ENCODE measurements at regions not wholly inside any gene's neighbourhood (a gene's known extent, or its start where the extent isn't known, plus 50 kb on each side); places are given as distances from the start of the nearest gene placed in this dataset.

DNA sequence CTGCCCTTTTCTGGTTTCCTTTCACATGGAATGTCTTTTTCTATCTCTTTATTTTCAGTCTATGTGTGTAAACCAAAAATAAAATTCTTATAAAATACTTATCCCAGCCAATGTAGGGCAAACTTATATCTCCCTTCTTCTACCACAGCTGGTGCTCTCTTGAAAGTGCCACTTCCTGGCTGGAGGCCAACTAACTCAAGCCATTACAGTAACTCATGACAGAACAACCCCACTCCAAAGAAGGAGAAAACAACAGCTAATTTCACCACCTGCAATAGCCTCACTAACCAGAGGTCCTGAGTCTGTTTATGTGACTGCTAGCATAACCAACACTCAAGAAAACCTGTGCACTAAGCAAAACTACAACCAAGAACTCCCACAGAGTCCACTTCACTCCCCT lies 74.9 kb upstream of the DBX1 start:
- Mint-ChIP-seq H3K27me3 (peaks cover 6% of the 10 kb centered on the region), H3K4me1 (no peaks in the 10 kb centered on the region), H3K27ac (no peak overlapping the region), H3K36me3 (ENCODE audit: low read depth) (no peaks in the 10 kb centered on the region), H3K4me3 (no peak overlapping the region), H3K9me3 (peaks cover 10% of the 10 kb centered on the region)
- ATAC-seq (ENCODE audit: low read depth): no peak
- TF ChIP-seq, protein P1, sequence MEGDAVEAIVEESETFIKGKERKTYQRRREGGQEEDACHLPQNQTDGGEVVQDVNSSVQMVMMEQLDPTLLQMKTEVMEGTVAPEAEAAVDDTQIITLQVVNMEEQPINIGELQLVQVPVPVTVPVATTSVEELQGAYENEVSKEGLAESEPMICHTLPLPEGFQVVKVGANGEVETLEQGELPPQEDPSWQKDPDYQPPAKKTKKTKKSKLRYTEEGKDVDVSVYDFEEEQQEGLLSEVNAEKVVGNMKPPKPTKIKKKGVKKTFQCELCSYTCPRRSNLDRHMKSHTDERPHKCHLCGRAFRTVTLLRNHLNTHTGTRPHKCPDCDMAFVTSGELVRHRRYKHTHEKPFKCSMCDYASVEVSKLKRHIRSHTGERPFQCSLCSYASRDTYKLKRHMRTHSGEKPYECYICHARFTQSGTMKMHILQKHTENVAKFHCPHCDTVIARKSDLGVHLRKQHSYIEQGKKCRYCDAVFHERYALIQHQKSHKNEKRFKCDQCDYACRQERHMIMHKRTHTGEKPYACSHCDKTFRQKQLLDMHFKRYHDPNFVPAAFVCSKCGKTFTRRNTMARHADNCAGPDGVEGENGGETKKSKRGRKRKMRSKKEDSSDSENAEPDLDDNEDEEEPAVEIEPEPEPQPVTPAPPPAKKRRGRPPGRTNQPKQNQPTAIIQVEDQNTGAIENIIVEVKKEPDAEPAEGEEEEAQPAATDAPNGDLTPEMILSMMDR (IDR thresholded peaks at IDR 0.05): no peak
- DNase-seq: no peak
- POLR2A ChIA-PET: no interaction called here
- intact Hi-C loops (cut with micrococcal nuclease): no loop called here
- CTCF ChIA-PET: no interaction called here

DNA sequence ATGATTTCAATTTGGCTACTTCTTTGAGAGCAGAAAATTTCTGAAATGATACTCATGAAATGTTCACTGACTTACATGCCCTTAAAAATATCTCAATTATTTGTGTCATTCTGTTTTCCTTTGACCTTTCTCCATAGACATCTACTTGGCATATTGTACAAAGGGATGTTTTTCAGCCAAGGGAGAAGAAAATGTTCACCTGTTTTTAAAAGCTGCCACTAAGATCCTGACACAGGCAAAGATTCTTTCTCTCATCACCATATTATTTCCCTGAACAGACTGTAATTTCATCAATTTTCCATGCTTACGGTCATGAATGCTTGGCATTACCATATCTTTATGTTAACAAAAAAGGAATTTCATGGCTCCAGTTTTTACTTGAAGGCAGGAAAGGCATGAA lies 67.4 kb upstream of the DBX1 start:
- ATAC-seq (ENCODE audit: low read depth) (no peak), DNase-seq (no peak)
- Mint-ChIP-seq H3K36me3 (ENCODE audit: low read depth) (no peaks in the 10 kb centered on the region), H3K27me3 (peaks cover 6% of the 10 kb centered on the region), H3K9me3 (peaks cover 22% of the 10 kb centered on the region), H3K4me3 (no peak overlapping the region), H3K4me1 (no peaks in the 10 kb centered on the region), H3K27ac (no peak overlapping the region)
- CTCF ChIA-PET: no interaction called here
- intact Hi-C loops (cut with micrococcal nuclease): no loop called here
- TF ChIP-seq, protein P1 (IDR thresholded peaks at IDR 0.05): no peak
- POLR2A ChIA-PET: no interaction called here

DNA sequence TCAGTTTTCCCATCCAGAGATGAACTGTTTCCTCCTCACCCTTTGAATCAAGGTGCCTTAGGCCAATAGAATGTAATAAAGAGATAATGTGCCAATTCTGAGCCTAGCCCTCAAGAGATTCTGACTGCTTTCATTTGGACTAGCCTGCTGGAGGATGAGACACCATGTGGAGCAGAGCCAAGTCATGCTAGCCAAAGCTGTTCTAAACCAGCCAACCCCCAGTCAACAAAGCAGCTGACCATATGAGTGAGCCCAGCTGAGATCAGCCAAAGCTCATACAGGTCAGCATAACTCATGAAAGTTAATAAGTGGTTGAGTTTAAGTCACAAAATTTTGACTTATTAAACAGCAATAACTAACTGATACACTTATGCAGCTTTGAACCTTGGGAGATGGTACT lies 66.7 kb upstream of the DBX1 start:
- no peak for ATAC-seq (ENCODE audit: low read depth)
- DNase-seq: no peak
- ChIA-PET CTCF (no interaction called here), POLR2A (no interaction called here)
- Mint-ChIP-seq H3K36me3 (ENCODE audit: low read depth) (no peaks in the 10 kb centered on the region), H3K4me1 (no peaks in the 10 kb centered on the region), H3K27me3 (peaks cover 6% of the 10 kb centered on the region), H3K27ac (no peak overlapping the region), H3K4me3 (no peak overlapping the region), H3K9me3 (peaks cover 22% of the 10 kb centered on the region)
- intact Hi-C loops (cut with micrococcal nuclease): no loop called here
- TF ChIP-seq, protein P1 (IDR thresholded peaks at IDR 0.05): no peak

DNA sequence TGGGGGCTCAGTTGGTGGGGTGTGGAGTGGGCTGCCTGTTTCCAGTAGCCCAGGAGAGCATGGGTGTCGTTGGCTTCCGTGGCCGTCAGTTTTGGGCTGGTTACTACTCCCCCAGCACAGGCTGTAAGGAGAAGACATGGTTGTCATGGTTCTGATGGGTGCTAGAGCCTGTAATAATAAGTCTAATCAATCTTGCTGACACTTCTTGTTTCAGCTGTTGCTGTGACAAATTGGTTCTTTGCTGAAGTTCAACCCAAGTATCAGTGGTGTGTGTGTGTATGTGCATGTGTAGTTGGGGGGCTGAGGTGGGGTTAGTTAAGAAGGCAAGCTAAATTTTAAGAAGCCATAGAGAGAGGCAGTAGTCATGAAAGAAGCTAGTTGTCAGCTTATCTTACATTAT lies 61.3 kb upstream of the DBX1 start:
- Mint-ChIP-seq H3K27me3 (peaks cover 9% of the 10 kb centered on the region), H3K4me1 (no peaks in the 10 kb centered on the region), H3K4me3 (no peak overlapping the region), H3K27ac (no peak overlapping the region), H3K9me3 (no peaks in the 10 kb centered on the region), H3K36me3 (ENCODE audit: low read depth) (no peaks in the 10 kb centered on the region)
- ATAC-seq (ENCODE audit: low read depth): no peak
- DNase-seq: no peak
- POLR2A ChIA-PET: no interaction called here
- TF ChIP-seq, protein P1 (IDR thresholded peaks at IDR 0.05): no peak
- intact Hi-C loops (cut with micrococcal nuclease): no loop called here
- CTCF ChIA-PET: no interaction called here

DNA sequence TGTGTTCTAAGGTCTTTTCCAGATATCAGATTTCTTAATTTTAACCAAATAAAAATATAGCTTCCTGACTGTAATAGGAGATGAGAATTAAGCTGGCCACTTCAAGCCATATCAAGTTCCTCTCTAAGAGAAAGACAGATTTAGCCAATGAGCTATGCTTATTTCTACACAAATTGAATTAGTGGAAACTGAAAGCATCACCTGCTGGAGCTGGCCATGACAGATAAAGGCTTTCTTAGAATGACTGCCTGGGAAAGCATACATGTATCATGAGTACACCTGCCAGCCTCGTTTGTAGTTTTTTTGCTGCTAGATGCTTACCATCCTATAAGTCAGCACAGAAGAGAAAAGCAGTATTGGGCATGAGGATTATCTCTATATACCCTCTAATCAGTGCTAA lies 53.5 kb upstream of the DBX1 start:
- H3K27me3 Mint-ChIP-seq: peaks cover 19% of the 10 kb centered on the region
- ChIA-PET POLR2A (no interaction called here), CTCF (no interaction called here)
- TF ChIP-seq, protein P1 (IDR thresholded peaks at IDR 0.05): no peak
- no peak overlapping the region for H3K27ac Mint-ChIP-seq
- intact Hi-C loops (cut with micrococcal nuclease): no loop called here
- DNase-seq (no peak), ATAC-seq (ENCODE audit: low read depth) (no peak)
- H3K4me3 Mint-ChIP-seq: no peak overlapping the region
- H3K9me3 Mint-ChIP-seq: no peaks in the 10 kb centered on the region
- H3K36me3 Mint-ChIP-seq (ENCODE audit: low read depth): no peaks in the 10 kb centered on the region
- no peaks in the 10 kb centered on the region for H3K4me1 Mint-ChIP-seq

Data from activated B cell treated with CpG ODN at 0.5 μM for 24 hours (primary cell).